ENCODE measurements at regions not wholly inside any gene's neighbourhood (a gene's known extent, or its start where the extent isn't known, plus 50 kb on each side); places are given as distances from the start of the nearest gene placed in this dataset.
"Not testable (repeated sequence)": the region's sequence is repeated elsewhere in the genome, so short reads cannot be mapped to it uniquely, and the experiment has no call there.

DNA sequence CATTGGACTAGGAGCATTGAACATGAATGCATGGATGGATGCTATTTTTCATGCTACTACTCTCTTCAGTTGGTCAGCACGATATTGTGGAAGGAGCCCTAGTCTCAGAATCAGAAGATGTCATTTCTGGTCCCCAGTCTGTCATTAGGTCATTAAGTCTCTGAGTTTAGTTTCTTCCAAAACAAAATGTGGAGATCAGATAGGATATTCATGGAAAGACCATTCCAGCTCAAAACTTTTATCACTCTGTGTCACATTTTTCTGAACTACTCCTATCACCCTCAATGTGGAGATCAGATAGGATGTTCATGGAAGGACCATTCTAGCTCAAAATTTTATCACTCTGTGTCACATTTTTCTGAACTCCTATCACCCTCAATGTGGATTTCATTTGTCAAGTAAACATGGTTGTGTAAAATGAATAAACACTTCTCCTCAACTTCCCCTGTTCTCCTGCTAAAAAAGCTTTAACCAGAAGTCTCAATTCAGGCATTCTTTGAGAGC, 296.8 kb downstream of the MRPS30 start:
- H3K4me1 ChIP-seq (ENCODE audit: insufficient read depth, low read length): no peaks in the 10 kb centered on the region
- H3K9me3 ChIP-seq (ENCODE audit: low read length): no peaks in the 10 kb centered on the region
- no peak overlapping the region for H3K4me3 ChIP-seq (ENCODE audit: low read length)
- H3K36me3 ChIP-seq (ENCODE audit: insufficient read depth, low read length): no peaks in the 10 kb centered on the region
- H3K27me3 ChIP-seq (ENCODE audit: insufficient read depth, low read length): no peaks in the 10 kb centered on the region
- H2AFZ ChIP-seq (ENCODE audit: low read depth, low read length): no peak overlapping the region

GRCh38 chr5:45109062-45109461, 300.3 kb downstream of the MRPS30 start:
- H2AFZ ChIP-seq (ENCODE audit: low read depth, low read length): no peak overlapping the region

DNA sequence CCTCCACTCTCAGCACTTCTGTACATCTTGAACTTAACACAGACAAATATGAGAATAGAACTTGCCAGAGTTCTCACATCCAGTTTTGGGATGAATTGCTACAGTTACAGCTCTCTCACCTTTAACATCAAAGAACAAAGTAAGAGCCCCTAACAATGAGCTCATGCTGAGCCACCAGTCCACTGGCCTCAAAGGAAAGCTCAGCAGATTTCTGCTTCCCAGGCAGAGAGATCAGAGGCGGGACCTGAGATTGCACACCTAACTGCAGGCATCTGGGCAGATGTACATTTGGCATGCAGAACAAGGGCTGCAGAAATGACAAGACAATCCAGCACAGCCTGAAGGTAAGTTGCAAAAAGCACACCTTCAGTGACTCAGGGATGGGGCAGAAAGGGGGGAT, 300.9 kb downstream of the MRPS30 start:
- no peak overlapping the region for H3K4me3 ChIP-seq (ENCODE audit: low read length)
- peaks cover 2% of the 10 kb centered on the region for H3K27me3 ChIP-seq (ENCODE audit: insufficient read depth, low read length)
- H2AFZ ChIP-seq (ENCODE audit: low read depth, low read length): no peak overlapping the region
- no peaks in the 10 kb centered on the region for H3K9me3 ChIP-seq (ENCODE audit: low read length)
- H3K36me3 ChIP-seq (ENCODE audit: insufficient read depth, low read length): no peaks in the 10 kb centered on the region
- no peaks in the 10 kb centered on the region for H3K4me1 ChIP-seq (ENCODE audit: insufficient read depth, low read length)

More at GRCh38 chr5:45109062-45109461, 300.3 kb downstream of the MRPS30 start:
- Histone ChIP-seq H3K27me3 (ENCODE audit: insufficient read depth, low read length) (peaks cover 2% of the 10 kb centered on the region), H3K4me1 (ENCODE audit: insufficient read depth, low read length) (no peaks in the 10 kb centered on the region), H3K4me3 (ENCODE audit: low read length) (no peak overlapping the region), H3K9me3 (ENCODE audit: low read length) (no peaks in the 10 kb centered on the region), H3K36me3 (ENCODE audit: insufficient read depth, low read length) (no peaks in the 10 kb centered on the region)

DNA sequence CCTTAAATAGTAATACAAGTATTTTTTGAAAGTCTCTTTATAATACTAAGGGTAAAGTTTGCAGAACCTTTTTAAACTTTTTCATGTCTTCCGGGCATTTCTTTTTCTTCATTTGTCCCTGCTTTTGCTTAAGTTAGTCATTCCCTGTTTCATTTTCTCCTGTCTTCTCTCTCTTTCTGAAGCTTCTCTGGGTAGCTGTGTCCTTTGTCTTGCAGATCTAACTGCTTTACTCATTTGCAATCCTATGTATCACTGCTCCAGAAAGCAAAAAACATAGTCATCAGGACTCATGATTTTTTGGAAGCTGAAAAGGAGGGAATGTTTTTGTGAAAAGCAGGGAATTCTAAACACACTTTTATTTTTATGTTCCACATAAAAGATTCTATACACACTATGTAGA, 301.7 kb downstream of the MRPS30 start:
- peaks cover 2% of the 10 kb centered on the region for H3K27me3 ChIP-seq (ENCODE audit: insufficient read depth, low read length)
- no peak overlapping the region for H3K4me3 ChIP-seq (ENCODE audit: low read length)
- no peaks in the 10 kb centered on the region for H3K4me1 ChIP-seq (ENCODE audit: insufficient read depth, low read length)
- no peaks in the 10 kb centered on the region for H3K36me3 ChIP-seq (ENCODE audit: insufficient read depth, low read length)
- no peak overlapping the region for H2AFZ ChIP-seq (ENCODE audit: low read depth, low read length)
- no peaks in the 10 kb centered on the region for H3K9me3 ChIP-seq (ENCODE audit: low read length)

DNA sequence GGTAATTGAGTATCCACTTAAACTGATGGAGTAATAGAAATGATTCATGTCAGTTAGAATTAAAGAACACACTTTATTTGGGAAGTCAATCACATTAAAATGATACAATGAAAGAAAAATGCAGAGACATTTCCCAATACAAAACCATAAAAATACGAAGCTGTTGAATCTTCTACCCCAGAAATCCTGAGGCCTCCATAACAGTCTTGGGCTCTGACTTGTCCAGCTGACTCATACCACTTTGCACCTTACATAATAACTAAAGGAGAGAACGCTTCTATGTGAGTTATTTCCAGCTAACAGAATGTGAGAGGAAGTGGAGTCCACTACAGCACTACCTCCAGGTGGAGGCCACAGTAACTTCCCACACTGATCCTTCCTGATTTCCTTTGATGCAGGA, 305.0 kb downstream of the MRPS30 start:
- Histone ChIP-seq H3K9me3 (ENCODE audit: low read length) (no peaks in the 10 kb centered on the region), H2AFZ (ENCODE audit: low read depth, low read length) (no peak overlapping the region), H3K27me3 (ENCODE audit: insufficient read depth, low read length) (peaks cover 2% of the 10 kb centered on the region), H3K4me3 (ENCODE audit: low read length) (no peak overlapping the region), H3K36me3 (ENCODE audit: insufficient read depth, low read length) (no peaks in the 10 kb centered on the region), H3K4me1 (ENCODE audit: insufficient read depth, low read length) (no peaks in the 10 kb centered on the region)

DNA sequence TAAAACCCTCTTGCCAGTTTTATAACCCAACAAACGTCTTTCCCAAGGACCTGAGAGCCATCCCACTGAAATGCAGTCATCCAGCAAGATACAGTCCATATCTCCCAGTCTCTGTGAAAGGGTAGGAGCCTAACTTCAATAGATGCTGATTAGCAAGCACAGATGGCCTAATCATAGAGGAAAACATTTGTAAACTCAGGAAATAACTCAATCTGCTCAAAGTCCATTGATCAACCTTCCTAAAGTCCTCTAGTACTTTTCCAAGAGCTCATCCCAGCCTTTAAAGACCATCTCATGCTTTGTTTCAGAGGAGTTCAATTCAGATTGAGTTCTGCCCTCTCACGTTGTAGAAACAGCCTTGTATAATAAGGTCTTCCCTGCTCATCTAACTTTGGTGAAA, 324.2 kb downstream of the MRPS30 start:
- Histone ChIP-seq H3K4me3 (ENCODE audit: low read length) (no peak overlapping the region), H3K36me3 (ENCODE audit: insufficient read depth, low read length) (no peaks in the 10 kb centered on the region), H3K27me3 (ENCODE audit: insufficient read depth, low read length) (no peaks in the 10 kb centered on the region), H3K4me1 (ENCODE audit: insufficient read depth, low read length) (no peaks in the 10 kb centered on the region), H2AFZ (ENCODE audit: low read depth, low read length) (no peak overlapping the region), H3K9me3 (ENCODE audit: low read length) (no peaks in the 10 kb centered on the region)

DNA sequence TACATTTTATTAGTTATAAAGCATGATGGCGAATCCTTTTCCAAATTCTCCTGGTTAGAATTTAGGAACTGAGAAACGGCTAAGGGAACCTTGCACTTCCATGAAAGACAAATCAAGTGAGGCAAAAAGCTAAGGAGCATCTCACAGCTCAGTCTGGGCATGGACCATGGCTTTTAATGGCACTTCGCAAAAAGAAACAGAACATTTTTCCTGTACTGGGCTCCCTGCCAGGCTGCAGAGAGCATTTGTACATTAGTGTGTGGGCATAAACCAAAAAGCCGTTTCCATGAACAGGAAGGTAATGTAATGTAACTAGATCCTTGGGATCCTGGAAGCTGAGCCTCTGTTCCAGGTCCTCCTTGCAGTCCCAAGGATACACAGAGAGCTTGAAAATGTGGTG, 354.2 kb downstream of the MRPS30 start:
- H3K36me3 ChIP-seq (ENCODE audit: insufficient read depth, low read length): no peaks in the 10 kb centered on the region
- H3K27me3 ChIP-seq (ENCODE audit: insufficient read depth, low read length): no peaks in the 10 kb centered on the region
- no peaks in the 10 kb centered on the region for H3K4me1 ChIP-seq (ENCODE audit: insufficient read depth, low read length)
- H2AFZ ChIP-seq (ENCODE audit: low read depth, low read length): no peak overlapping the region
- no peaks in the 10 kb centered on the region for H3K9me3 ChIP-seq (ENCODE audit: low read length)
- no peak overlapping the region for H3K4me3 ChIP-seq (ENCODE audit: low read length)

- Histone ChIP-seq H2AFZ (ENCODE audit: low read depth, low read length) (no peak overlapping the region), H3K4me1 (ENCODE audit: insufficient read depth, low read length) (no peaks in the 10 kb centered on the region), H3K36me3 (ENCODE audit: insufficient read depth, low read length) (no peaks in the 10 kb centered on the region), H3K4me3 (ENCODE audit: low read length) (no peak overlapping the region), H3K27me3 (ENCODE audit: insufficient read depth, low read length) (no peaks in the 10 kb centered on the region), H3K9me3 (ENCODE audit: low read length) (no peaks in the 10 kb centered on the region)
Measured at GRCh38 chr5:45171563-45171962, 362.8 kb downstream of the MRPS30 start.

- not testable (repeated sequence) for H3K4me3 ChIP-seq (ENCODE audit: low read length); H2AFZ ChIP-seq (ENCODE audit: low read depth, low read length); H3K4me1 ChIP-seq (ENCODE audit: insufficient read depth, low read length); H3K27me3 ChIP-seq (ENCODE audit: insufficient read depth, low read length); H3K36me3 ChIP-seq (ENCODE audit: insufficient read depth, low read length); H3K9me3 ChIP-seq (ENCODE audit: low read length)
Measured at GRCh38 chr5:45172634-45173033, 363.9 kb downstream of the MRPS30 start.

- Histone ChIP-seq H3K4me3 (ENCODE audit: low read length) (no peak overlapping the region), H3K9me3 (ENCODE audit: low read length) (no peaks in the 10 kb centered on the region), H3K36me3 (ENCODE audit: insufficient read depth, low read length) (no peaks in the 10 kb centered on the region), H2AFZ (ENCODE audit: low read depth, low read length) (no peak overlapping the region), H3K4me1 (ENCODE audit: insufficient read depth, low read length) (no peaks in the 10 kb centered on the region), H3K27me3 (ENCODE audit: insufficient read depth, low read length) (no peaks in the 10 kb centered on the region)
Measured at GRCh38 chr5:45179686-45180085, 370.9 kb downstream of the MRPS30 start.

DNA sequence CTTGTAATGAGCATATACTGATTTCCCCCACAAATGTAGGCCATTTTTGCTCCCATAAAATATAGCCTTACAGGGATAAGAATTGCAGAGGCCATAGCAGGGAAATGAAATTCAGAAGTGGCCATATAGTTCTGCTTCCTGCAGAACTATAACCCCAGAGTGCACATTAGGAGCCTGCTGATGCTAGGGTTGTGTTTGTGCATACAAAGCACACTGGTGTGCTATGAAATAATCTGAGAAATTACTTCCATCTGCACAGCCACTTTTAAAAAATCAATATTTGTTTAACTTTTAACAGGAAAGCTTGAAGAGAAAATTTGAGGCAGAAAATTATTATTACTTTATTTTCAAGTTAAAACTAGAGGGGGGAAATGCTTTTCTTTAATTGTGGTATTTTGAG, 380.3 kb downstream of the MRPS30 start:
- Histone ChIP-seq H3K27me3 (ENCODE audit: insufficient read depth, low read length) (no peaks in the 10 kb centered on the region), H3K9me3 (ENCODE audit: low read length) (no peaks in the 10 kb centered on the region), H3K4me3 (ENCODE audit: low read length) (no peak overlapping the region), H2AFZ (ENCODE audit: low read depth, low read length) (no peak overlapping the region), H3K4me1 (ENCODE audit: insufficient read depth, low read length) (no peaks in the 10 kb centered on the region), H3K36me3 (ENCODE audit: insufficient read depth, low read length) (no peaks in the 10 kb centered on the region)

DNA sequence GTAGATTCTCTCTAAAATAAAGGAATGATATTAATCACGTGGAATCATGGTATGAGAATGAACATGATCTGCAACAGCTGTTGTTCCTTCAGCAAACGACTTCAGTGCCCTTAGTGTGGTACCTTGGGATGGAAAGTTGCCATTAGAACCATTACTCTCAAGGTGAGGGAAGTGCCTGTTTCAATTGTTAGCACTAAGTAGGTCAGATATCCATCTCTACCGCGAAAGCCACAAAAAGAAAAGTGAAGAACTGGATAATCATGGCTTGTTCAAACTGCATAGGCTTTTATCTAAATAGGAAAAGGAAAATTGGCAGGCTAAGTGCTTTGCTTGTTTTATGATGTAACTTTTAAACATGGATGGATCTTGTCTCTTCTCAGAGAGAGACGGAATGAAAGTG, 380.7 kb downstream of the MRPS30 start:
- H3K27me3 ChIP-seq (ENCODE audit: insufficient read depth, low read length): no peaks in the 10 kb centered on the region
- no peak overlapping the region for H3K4me3 ChIP-seq (ENCODE audit: low read length)
- H3K36me3 ChIP-seq (ENCODE audit: insufficient read depth, low read length): no peaks in the 10 kb centered on the region
- no peaks in the 10 kb centered on the region for H3K4me1 ChIP-seq (ENCODE audit: insufficient read depth, low read length)
- no peak overlapping the region for H2AFZ ChIP-seq (ENCODE audit: low read depth, low read length)
- H3K9me3 ChIP-seq (ENCODE audit: low read length): no peaks in the 10 kb centered on the region

GRCh38 chr5:45195026-45195425, 386.3 kb downstream of the MRPS30 start:
- no peak overlapping the region for H3K4me3 ChIP-seq (ENCODE audit: low read length)

More at GRCh38 chr5:45195026-45195425, 386.3 kb downstream of the MRPS30 start:
- no peaks in the 10 kb centered on the region for H3K27me3 ChIP-seq (ENCODE audit: insufficient read depth, low read length)
- H3K36me3 ChIP-seq (ENCODE audit: insufficient read depth, low read length): no peaks in the 10 kb centered on the region
- H3K4me1 ChIP-seq (ENCODE audit: insufficient read depth, low read length): no peaks in the 10 kb centered on the region
- no peak overlapping the region for H2AFZ ChIP-seq (ENCODE audit: low read depth, low read length)
- H3K9me3 ChIP-seq (ENCODE audit: low read length): no peaks in the 10 kb centered on the region

Data from neuron (in vitro differentiated cells).